ENCODE measurements at regions not wholly inside any gene's neighbourhood (a gene's known extent, or its start where the extent isn't known, plus 50 kb on each side); places are given as distances from the start of the nearest gene placed in this dataset.

GRCh38 chr1:95941121-95941798 is 707.2 kb downstream of the RWDD3 start (continued):
- no peak for TF ChIP-seq CBX5 (IDR thresholded peaks at IDR 0.05; ENCODE audit: low read depth, low read length)
- TF ChIP-seq HDAC6 (IDR thresholded peaks at IDR 0.05; ENCODE audit: low read depth, low read length): no peak
- TF ChIP-seq BACH1 (IDR thresholded peaks at IDR 0.05; ENCODE audit: low read length): no peak

Measured in H1 (cell line).